ENCODE measurements at regions not wholly inside any gene's neighbourhood (a gene's known extent, or its start where the extent isn't known, plus 50 kb on each side); places are given as distances from the start of the nearest gene placed in this dataset.

GRCh38 chr1:67580691-67581403 lies 104.2 kb upstream of the GADD45A start:
- Mint-ChIP-seq H3K4me1 (ENCODE audit: low read depth) (no peaks in the 10 kb centered on the region), H3K27me3 (no peaks in the 10 kb centered on the region), H3K36me3 (ENCODE audit: low read depth) (no peaks in the 10 kb centered on the region), H3K27ac (no peak overlapping the region), H3K4me3 (no peak overlapping the region), H3K9me3 (no peaks in the 10 kb centered on the region)
- ATAC-seq (ENCODE audit: poor library complexity): no peak
- CTCF ChIA-PET: no interaction called here
- no peak for DNase-seq
- POLR2A ChIA-PET: no interaction called here
- H3K4me3 ChIP-seq (ENCODE audit: low read length): no peak overlapping the region
- intact Hi-C loops (cut with DNase I, micrococcal nuclease): no loop called here
- H3K4me1 ChIP-seq (ENCODE audit: insufficient read depth, low read length): no peaks in the 10 kb centered on the region
- no peaks in the 10 kb centered on the region for H3K9me3 ChIP-seq (ENCODE audit: control insufficient read depth in 1 of 2, insufficient read depth in 1 of 2, low read length in 2 of 2)
- H3K27ac ChIP-seq (ENCODE audit: low read depth in 1 of 2, low read length in 2 of 2): no peak overlapping the region
- no peaks in the 10 kb centered on the region for H3K27me3 ChIP-seq (ENCODE audit: control insufficient read depth in 1 of 2, insufficient read depth in 2 of 2, low read length in 2 of 2)
- no peak for TF ChIP-seq CTCF (IDR thresholded peaks at IDR 0.05)
- H3K36me3 ChIP-seq (ENCODE audit: insufficient read depth, low read length): no peaks in the 10 kb centered on the region

- Histone ChIP-seq H3K36me3 (ENCODE audit: insufficient read depth, low read length) (no peaks in the 10 kb centered on the region), H3K9me3 (ENCODE audit: control insufficient read depth in 1 of 2, insufficient read depth in 1 of 2, low read length in 2 of 2) (no peaks in the 10 kb centered on the region), H3K27me3 (ENCODE audit: control insufficient read depth in 1 of 2, insufficient read depth in 2 of 2, low read length in 2 of 2) (no peaks in the 10 kb centered on the region), H3K4me1 (ENCODE audit: insufficient read depth, low read length) (no peaks in the 10 kb centered on the region), H3K4me3 (ENCODE audit: low read length) (no peak overlapping the region), H3K27ac (ENCODE audit: low read depth in 1 of 2, low read length in 2 of 2) (no peak overlapping the region)
- ATAC-seq (ENCODE audit: poor library complexity) (no peak), DNase-seq (no peak)
- Mint-ChIP-seq H3K4me3 (no peak overlapping the region), H3K27me3 (no peaks in the 10 kb centered on the region), H3K36me3 (ENCODE audit: low read depth) (no peaks in the 10 kb centered on the region), H3K4me1 (ENCODE audit: low read depth) (no peaks in the 10 kb centered on the region), H3K27ac (no peak overlapping the region), H3K9me3 (no peaks in the 10 kb centered on the region)
- ChIA-PET CTCF (no interaction called here), POLR2A (no interaction called here)
- no peak for TF ChIP-seq CTCF (IDR thresholded peaks at IDR 0.05)
- intact Hi-C loops (cut with DNase I, micrococcal nuclease): no loop called here
Measured at GRCh38 chr1:67582625-67583461, 102.2 kb upstream of the GADD45A start.

GRCh38 chr1:67583462-67583950 lies 101.5 kb upstream of the GADD45A start:
- DNase-seq (no peak), ATAC-seq (ENCODE audit: poor library complexity) (no peak)
- no peak overlapping the region for H3K4me3 ChIP-seq (ENCODE audit: low read length)
- H3K27me3 Mint-ChIP-seq: no peaks in the 10 kb centered on the region
- TF ChIP-seq CTCF (IDR thresholded peaks at IDR 0.05): no peak
- CTCF ChIA-PET: no interaction called here
- intact Hi-C loops (cut with DNase I, micrococcal nuclease): no loop called here
- H3K27me3 ChIP-seq (ENCODE audit: control insufficient read depth in 1 of 2, insufficient read depth in 2 of 2, low read length in 2 of 2): no peaks in the 10 kb centered on the region
- H3K4me3 Mint-ChIP-seq: no peak overlapping the region
- no peak overlapping the region for H3K27ac Mint-ChIP-seq
- no peaks in the 10 kb centered on the region for H3K36me3 Mint-ChIP-seq (ENCODE audit: low read depth)
- no peaks in the 10 kb centered on the region for H3K4me1 ChIP-seq (ENCODE audit: insufficient read depth, low read length)
- H3K9me3 Mint-ChIP-seq: no peaks in the 10 kb centered on the region
- POLR2A ChIA-PET: no interaction called here
- H3K4me1 Mint-ChIP-seq (ENCODE audit: low read depth): no peaks in the 10 kb centered on the region
- no peak overlapping the region for H3K27ac ChIP-seq (ENCODE audit: low read depth in 1 of 2, low read length in 2 of 2)
- H3K9me3 ChIP-seq (ENCODE audit: control insufficient read depth in 1 of 2, insufficient read depth in 1 of 2, low read length in 2 of 2): no peaks in the 10 kb centered on the region
- H3K36me3 ChIP-seq (ENCODE audit: insufficient read depth, low read length): no peaks in the 10 kb centered on the region

Data from CD4-positive, alpha-beta T cell (primary cell).